GM12878 (cell line): ENCODE measurements at regions not wholly inside any gene's neighbourhood (a gene's known extent, or its start where the extent isn't known, plus 50 kb on each side); places are given as distances from the start of the nearest gene placed in this dataset.

Experiments
- ATAC-seq: fragments of 200-7000 bp; cut with Tn5 transposase; 3 replicates; pipeline ENCODE4 v1.9.1; 2020; ENCODE audit warnings: mild to moderate bottlenecking, moderate library complexity
- BruUV-seq: library from RNA; stranded (reverse); fragments of 400-500 nt; replicated peaks from 2 replicates; lab custom pipeline; 2021; lab: Mats Ljungman, UMichigan
- CTCF ChIA-PET: fragments of 300-600 bp; sonication (Branson Sonifier 250); formaldehyde crosslinking; extraction: SDS; loops from one replicate; lab custom pipeline; 2021; ENCODE audit warnings: inconsistent platforms; lab: Yijun Ruan, JAX
- POLR2A ChIA-PET: fragments of 350-600 bp; formaldehyde crosslinking; extraction: SDS; loops from one replicate; lab custom pipeline; 2021; ENCODE audit warnings: inconsistent platforms; lab: Charles Lee
- RAD21 ChIA-PET: fragments of 300-600 bp; sonication (Branson Sonifier 250); formaldehyde crosslinking; loops from one replicate; lab custom pipeline; 2023; ENCODE audit warnings: antibody characterized with exemption; ENCODE audit not compliant: unreplicated experiment; lab: Charles Lee
- SMC1A ChIA-PET: fragments of 300-600 bp; sonication (Branson Sonifier 250); formaldehyde crosslinking; loops from one replicate; lab custom pipeline; 2023; ENCODE audit not compliant: unreplicated experiment, uncharacterized antibody; lab: Charles Lee
- DNase-seq: peaks from one replicate; pipeline ENCODE4 v3.0.0-alpha.2; 2011; ENCODE audit warnings: low read depth, low spot score
- FAIRE-seq: peaks from 3 replicates; lab custom pipeline; 2011; peaks lifted over from hg19 to GRCh38; lab: Jason Lieb, UNC
- H2AFZ ChIP-seq: 2 replicates; pipeline ENCODE4 v1.6.0; 2011; ENCODE audit warnings: low read depth, low read length, control low read depth; ENCODE audit not compliant: control insufficient read depth
- H3K27ac ChIP-seq: 2 replicates; pipeline ENCODE4 v1.5.1; 2011; ENCODE audit warnings: control low read depth; ENCODE audit not compliant: control insufficient read depth, insufficient read depth
- H3K27me3 ChIP-seq, 2 experiments: replicated peaks in 1 of 2; 2 replicates each; pipeline versions ENCODE4 v1.6.0 to v1.6.1; 2011; ENCODE audit warnings: low read length in 1 of 2; ENCODE audit not compliant: control insufficient read depth in 2 of 2, insufficient read depth in 2 of 2
- H3K36me3 ChIP-seq, 2 experiments: 2 replicates each; pipeline ENCODE4 v1.5.1; 2011; ENCODE audit warnings: low read length in 1 of 2; ENCODE audit not compliant: control insufficient read depth in 2 of 2, insufficient read depth in 2 of 2
- H3K4me1 ChIP-seq: 2 replicates; pipeline ENCODE4 v1.6.1; 2011; ENCODE audit warnings: mild to moderate bottlenecking, low read length, moderate library complexity, mixed read lengths; ENCODE audit not compliant: control insufficient read depth, insufficient read depth
- H3K4me2 ChIP-seq: 2 replicates; pipeline ENCODE4 v1.6.0; 2011; ENCODE audit warnings: control low read depth; ENCODE audit not compliant: control insufficient read depth, insufficient read depth
- H3K4me3 ChIP-seq: fragments of 200-600 bp; sonication (generic); 2 replicates; pipeline ENCODE4 v1.5.1; 2016
- H3K79me2 ChIP-seq: 2 replicates; pipeline ENCODE4 v1.6.0; 2011; ENCODE audit warnings: low read length; ENCODE audit not compliant: control insufficient read depth, insufficient read depth
- H3K9ac ChIP-seq: 2 replicates; pipeline ENCODE4 v1.8.0; 2011; ENCODE audit warnings: low read length, control low read depth, mixed read lengths; ENCODE audit not compliant: control insufficient read depth, insufficient read depth
- H3K9me3 ChIP-seq: replicated peaks from 3 replicates; pipeline ENCODE4 v1.5.1; 2011; ENCODE audit warnings: mild to moderate bottlenecking, low read length; ENCODE audit not compliant: control insufficient read depth, insufficient read depth
- H4K20me1 ChIP-seq: 2 replicates; pipeline ENCODE4 v1.6.0; 2011; ENCODE audit not compliant: control insufficient read depth, insufficient read depth
- ASH2L ChIP-seq: fragments of 300-600, 200-600 bp; sonication (generic); IDR thresholded peaks from 2 replicates; pipeline ENCODE4 v1.6.1; 2017; ENCODE audit warnings: low read depth, mild to moderate bottlenecking, borderline replicate concordance
- CEBPB ChIP-seq, 2 experiments: fragments of 150-350 bp in 1 of 2; IDR thresholded peaks; 2 replicates each; pipeline ENCODE4 v1.6.1; 2012 to 2014; ENCODE audit warnings: low read depth in 2 of 2, low read length in 2 of 2, borderline replicate concordance in 1 of 2, inconsistent platforms in 1 of 2
- E2F4 ChIP-seq: IDR thresholded peaks from 2 replicates; pipeline ENCODE4 v1.6.1; 2012; ENCODE audit warnings: low read depth, low read length, improper control_type of control experiment
- ETV6 ChIP-seq, 2 experiments: fragments of 450-650 bp in 1 of 2; IDR thresholded peaks in 1 of 2; conservative IDR thresholded peaks in 1 of 2; 2 replicates each; pipeline ENCODE4 v1.6.1; 2014; ENCODE audit warnings: antibody characterized with exemption in 1 of 2, borderline replicate concordance in 1 of 2, low read depth in 1 of 2, mild to moderate bottlenecking in 1 of 2, moderate library complexity in 1 of 2
- HDAC6 ChIP-seq: fragments of 200-600 bp; sonication (generic); IDR thresholded peaks from one replicate; pipeline ENCODE4 v1.8.0; 2017; ENCODE audit warnings: antibody characterized with exemption; ENCODE audit not compliant: unreplicated experiment
- HDGF ChIP-seq: fragments of 450-650 bp; IDR thresholded peaks from 2 replicates; pipeline ENCODE4 v1.6.1; 2016; ENCODE audit warnings: antibody characterized with exemption
- KDM1A ChIP-seq: fragments of 200-600 bp; sonication (generic); IDR thresholded peaks from 2 replicates; pipeline ENCODE4 v1.6.1; 2016; ENCODE audit warnings: borderline replicate concordance
- KLF5 ChIP-seq: fragments of 450-650 bp; IDR thresholded peaks from 2 replicates; pipeline ENCODE4 v1.6.1; 2014; ENCODE audit warnings: mild to moderate bottlenecking; ENCODE audit not compliant: partially characterized antibody
- NFYB ChIP-seq: IDR thresholded peaks from 2 replicates; pipeline ENCODE4 v1.6.1; 2011; ENCODE audit warnings: low read depth, mild to moderate bottlenecking, low read length, improper control_type of control experiment, moderate library complexity; ENCODE audit not compliant: insufficient read depth
- NR2F1 ChIP-seq: fragments of 450-650 bp; conservative IDR thresholded peaks from 2 replicates; pipeline ENCODE4 v1.6.1; 2017; ENCODE audit warnings: mild to moderate bottlenecking
- PKNOX1 ChIP-seq: fragments of 450-650 bp; IDR thresholded peaks from 2 replicates; pipeline ENCODE4 v1.6.1; 2016; ENCODE audit warnings: mild to moderate bottlenecking
- POLR2AphosphoS5 ChIP-seq: IDR thresholded peaks from 2 replicates; pipeline ENCODE4 v1.6.1; 2011; ENCODE audit warnings: mild to moderate bottlenecking, low read length, inconsistent platforms
- STAT1 ChIP-seq: fragments of 450-650 bp; conservative IDR thresholded peaks from 2 replicates; pipeline ENCODE4 v1.6.1; 2014; ENCODE audit warnings: antibody characterized with exemption, mild to moderate bottlenecking
- SUZ12 ChIP-seq: fragments of 200-600 bp; sonication (generic); IDR thresholded peaks from one replicate; pipeline ENCODE4 v1.6.1; 2018; ENCODE audit warnings: antibody characterized with exemption, mild to moderate bottlenecking; ENCODE audit not compliant: unreplicated experiment
- WGBS: methylation state at CpG from one replicate; pipeline ENCODE4 v1.1.6; 2016; ENCODE audit warnings: low lambda C conversion rate; ENCODE audit not compliant: insufficient replicate concordance, insufficient coverage; ENCODE audit errors: missing lambda C conversion rate; 5-methylcytosine and 5-hydroxymethylcytosine counted together
- in situ Hi-C: fragments of 300-500 bp; cut with MboI; formaldehyde crosslinking; loops from 9 replicates; pipeline ENCODE4 v1.14.3; 2018; ENCODE audit warnings: mixed read lengths
- intact Hi-C: fragments of 100-400 bp; cut with micrococcal nuclease; formaldehyde crosslinking; loops from one replicate; pipeline ENCODE4 v1.14.2; 2022; ENCODE audit not compliant: unreplicated experiment

- TF ChIP-seq ETV6 (conservative IDR thresholded peaks at IDR 0.05 in 1 of 2, IDR thresholded peaks at IDR 0.05 in 1 of 2; ENCODE audit: borderline replicate concordance in 1 of 2, low read depth in 1 of 2) (no peak), KDM1A (no peak), KLF5 (no peak), ASH2L (no peak)
These were observed 59.7 kb downstream of the KCTD12 start (continued) for GRCh38 chr13:76826527-76826926.

GRCh38 chr13:76825430-76825829 is 60.8 kb downstream of the KCTD12 start:
- Histone ChIP-seq H3K27me3 (no peaks in the 10 kb centered on the region), H3K9ac (no peak overlapping the region), H3K27ac (no peak overlapping the region), H3K9me3 (no peaks in the 10 kb centered on the region), H3K4me1 (no peaks in the 10 kb centered on the region; the same call in 1 of the 2 replicates), H4K20me1 (no peaks in the 10 kb centered on the region), H3K4me2 (no peak overlapping the region), H3K79me2 (no peaks in the 10 kb centered on the region), H3K4me3 (no peak overlapping the region), H2AFZ (no peak overlapping the region), H3K36me3 (no peaks in the 10 kb centered on the region)
- in situ Hi-C loops (no loop called here), intact Hi-C loops (no loop called here)
- no peak for TF ChIP-seq CEBPB (IDR thresholded peaks at IDR 0.05; ENCODE audit: borderline replicate concordance in 1 of 2, low read depth in 2 of 2, low read length in 2 of 2)
- TF ChIP-seq PKNOX1, result no peak
- TF ChIP-seq STAT1, result no peak
- no peak for TF ChIP-seq SUZ12
- TF ChIP-seq NR2F1, result no peak
- TF ChIP-seq HDAC6, result no peak
- TF ChIP-seq HDGF, result no peak
- no peak for TF ChIP-seq POLR2AphosphoS5
- TF ChIP-seq NFYB, result no peak
- TF ChIP-seq E2F4, result no peak
- WGBS, result 0% methylated on average over 1 of the region's 1 CpG
- ATAC-seq (no peak), DNase-seq (no peak), FAIRE-seq (no peak)
- POLR2A ChIA-PET, result no interaction called here
- RAD21 ChIA-PET, result no interaction called here
- BruUV-seq, result no TSS peak
- CTCF ChIA-PET, result interaction anchor here (1.4 kb wide), 1 partner anchor 78 kb away, joined by 3 read pairs; no protein-coding TSS in a partner anchor
- SMC1A ChIA-PET, result no interaction called here
